ENCODE measurements at regions not wholly inside any gene's neighbourhood (a gene's known extent, or its start where the extent isn't known, plus 50 kb on each side); places are given as distances from the start of the nearest gene placed in this dataset.

GRCh38 chr3:34357461-34357860 lies 559.0 kb downstream of the PDCD6IP start:
- no peak for TF ChIP-seq CTCF (IDR thresholded peaks at IDR 0.05; ENCODE audit: low read depth, low read length)
- TF ChIP-seq EZH2phosphoT487 (IDR thresholded peaks at IDR 0.05; ENCODE audit: low read depth) = no peak
